Sigmoid colon (tissue), 4 donors: ENCODE measurements at regions not wholly inside any gene's neighbourhood (a gene's known extent, or its start where the extent isn't known, plus 50 kb on each side); places are given as distances from the start of the nearest gene placed in this dataset.

Source experiments
- CTCF ChIP-seq, 4 experiments: fragments of 450-650 bp in 3 of 4; fragments of 200-600 bp in 1 of 4; IDR thresholded peaks; one replicate each; pipeline ENCODE4 v1.5.1; 2016 to 2019; ENCODE audit warnings: antibody characterized with exemption in 4 of 4, mild to moderate bottlenecking in 3 of 4, moderate library complexity in 2 of 4
- POLR2AphosphoS5 ChIP-seq, 4 donors: sonication (generic); formaldehyde crosslinking; IDR thresholded peaks; one replicate each; pipeline ENCODE4 v1.6.1; 2017; ENCODE audit warnings: antibody characterized with exemption in 4 of 4

GRCh38 chr2:217165547-217165946 lies 305.7 kb upstream of the TNP1 start:
- no peak for TF ChIP-seq CTCF (IDR thresholded peaks at IDR 0.05)
- no peak for TF ChIP-seq POLR2AphosphoS5 (IDR thresholded peaks at IDR 0.05)
